AG09319 (cell line): ENCODE measurements at regions not wholly inside any gene's neighbourhood (a gene's known extent, or its start where the extent isn't known, plus 50 kb on each side); places are given as distances from the start of the nearest gene placed in this dataset.
A peak's percentile ranks its signal among the peaks of the same experiment; 100 is the strongest.
"Not testable (repeated sequence)": the region's sequence is repeated elsewhere in the genome, so short reads cannot be mapped to it uniquely, and the experiment has no call there.

Source experiments
- DNase-seq: peaks from one replicate; pipeline ENCODE4 v3.0.0-alpha.2; 2010; ENCODE audit warnings: low read depth; ENCODE audit errors: extremely low read depth
- CTCF ChIP-seq: IDR thresholded peaks from 2 replicates; pipeline ENCODE4 v1.5.1; 2011; ENCODE audit warnings: low read depth, mild to moderate bottlenecking, inconsistent platforms, low read length, moderate library complexity

- no peak for DNase-seq
- peak; percentile 28 for TF ChIP-seq CTCF
Measured at GRCh38 chr20:25987073-25987927, 290.6 kb upstream of the ZNF337 start.

- no peak for TF ChIP-seq CTCF
Measured at GRCh38 chr20:25985597-25985996, 288.9 kb upstream of the ZNF337 start.

GRCh38 chr20:25984933-25985332, 288.3 kb upstream of the ZNF337 start:
- TF ChIP-seq CTCF = no peak
- peak; percentile 25 for DNase-seq

More at GRCh38 chr20:25985597-25985996, 288.9 kb upstream of the ZNF337 start:
- DNase-seq = no peak

GRCh38 chr20:25982701-25983100, 286.0 kb upstream of the ZNF337 start:
- DNase-seq = not testable (repeated sequence)

GRCh38 chr20:25978450-25979190, 282.0 kb upstream of the ZNF337 start:
- DNase-seq = not testable (repeated sequence)

GRCh38 chr20:25975816-25976215, 279.2 kb upstream of the ZNF337 start:
- DNase-seq = not testable (repeated sequence)

GRCh38 chr20:25965203-25965602, 268.6 kb upstream of the ZNF337 start:
- not testable (repeated sequence) for DNase-seq

GRCh38 chr20:25953876-25954275, 257.2 kb upstream of the ZNF337 start:
- not testable (repeated sequence) for DNase-seq

- not testable (repeated sequence) for DNase-seq
Measured at GRCh38 chr20:25935230-25935629, 238.6 kb upstream of the ZNF337 start.

GRCh38 chr20:25932806-25933205, 236.2 kb upstream of the ZNF337 start:
- not testable (repeated sequence) for DNase-seq

- DNase-seq = not testable (repeated sequence)
Measured at GRCh38 chr20:25932170-25932569, 235.5 kb upstream of the ZNF337 start.

GRCh38 chr20:25902321-25902720, 205.7 kb upstream of the ZNF337 start:
- not testable (repeated sequence) for DNase-seq

- DNase-seq = not testable (repeated sequence)
Measured at GRCh38 chr20:25898663-25899062, 202.0 kb upstream of the ZNF337 start.

- DNase-seq = not testable (repeated sequence)
Measured at GRCh38 chr20:25879096-25879495, 182.4 kb upstream of the ZNF337 start.

GRCh38 chr20:25868650-25868979, 172.0 kb upstream of the ZNF337 start:
- DNase-seq = not testable (repeated sequence)
